ENCODE measurements at regions not wholly inside any gene's neighbourhood (a gene's known extent, or its start where the extent isn't known, plus 50 kb on each side); places are given as distances from the start of the nearest gene placed in this dataset.
A peak's percentile ranks its signal among the peaks of the same experiment; 100 is the strongest.

GRCh38 chr5:87551911-87552310 lies 139.2 kb upstream of the CCNH start:
- intact Hi-C loops (cut with micrococcal nuclease; ENCODE audit: unreplicated experiment): no loop called here
- BruUV-seq (replicated peaks): no TSS peak
- Mint-ChIP-seq H3K27ac (ENCODE audit: unreplicated experiment) (no peak overlapping the region), H3K36me3 (ENCODE audit: insufficient read depth, unreplicated experiment) (no peaks in the 10 kb centered on the region), H3K4me3 (ENCODE audit: unreplicated experiment) (no peak overlapping the region), H3K27me3 (ENCODE audit: insufficient read depth, unreplicated experiment) (peaks cover 2% of the 10 kb centered on the region), H3K9me3 (ENCODE audit: unreplicated experiment) (peaks cover 10% of the 10 kb centered on the region), H3K4me1 (ENCODE audit: low read depth, unreplicated experiment) (no peaks in the 10 kb centered on the region)
- Histone ChIP-seq H3K9me3 (peaks cover 4% of the 10 kb centered on the region; the same call in 1 of the 2 replicates), H3K27me3 (replicated peaks; ENCODE audit: control insufficient read depth, insufficient read depth, low read length) (no peaks in the 10 kb centered on the region), H3K4me3 (ENCODE audit: low read depth, low read length) (no peak overlapping the region), H3K4me1 (no peaks in the 10 kb centered on the region), H3K36me3 (ENCODE audit: control insufficient read depth, insufficient read depth, low read length) (no peaks in the 10 kb centered on the region)
- no peak for TF ChIP-seq CTCF (IDR thresholded peaks at IDR 0.05; ENCODE audit: insufficient read depth in 1 of 2, low read depth in 1 of 2, low read length in 1 of 2, severe bottlenecking in 1 of 2, unreplicated experiment in 1 of 2)
- ChIA-PET CTCF (no interaction called here), POLR2A (no interaction called here)
- no peak for DNase-seq

GRCh38 chr5:87541676-87542075 lies 128.9 kb upstream of the CCNH start:
- CTCF ChIA-PET: no interaction called here
- peaks cover 4% of the 10 kb centered on the region for H3K27me3 Mint-ChIP-seq (ENCODE audit: insufficient read depth, unreplicated experiment)

GRCh38 chr5:87541033-87541432 lies 128.3 kb upstream of the CCNH start:
- Histone ChIP-seq H3K9me3 (no peaks in the 10 kb centered on the region), H3K4me3 (ENCODE audit: low read depth, low read length) (no peak overlapping the region), H3K27me3 (replicated peaks; ENCODE audit: control insufficient read depth, insufficient read depth, low read length) (no peaks in the 10 kb centered on the region), H3K36me3 (ENCODE audit: control insufficient read depth, insufficient read depth, low read length) (no peaks in the 10 kb centered on the region), H3K4me1 (no peaks in the 10 kb centered on the region)
- POLR2A ChIA-PET: no interaction called here
- H3K36me3 Mint-ChIP-seq (ENCODE audit: insufficient read depth, unreplicated experiment): no peaks in the 10 kb centered on the region
- no peak overlapping the region for H3K4me3 Mint-ChIP-seq (ENCODE audit: unreplicated experiment)
- intact Hi-C loops (cut with micrococcal nuclease; ENCODE audit: unreplicated experiment): loop anchor here (10.0 kb wide), 1 partner anchor 124 kb away; no protein-coding TSS in a partner anchor
- CTCF ChIA-PET: no interaction called here
- H3K27ac Mint-ChIP-seq (ENCODE audit: unreplicated experiment): no peak overlapping the region
- no peaks in the 10 kb centered on the region for H3K9me3 Mint-ChIP-seq (ENCODE audit: unreplicated experiment)
- peak in 1 of 2 experiments; percentile 7 for DNase-seq
- no peak for TF ChIP-seq CTCF (IDR thresholded peaks at IDR 0.05; ENCODE audit: insufficient read depth in 1 of 2, low read depth in 1 of 2, low read length in 1 of 2, severe bottlenecking in 1 of 2, unreplicated experiment in 1 of 2)
- H3K4me1 Mint-ChIP-seq (ENCODE audit: low read depth, unreplicated experiment): no peaks in the 10 kb centered on the region
- BruUV-seq (replicated peaks): no TSS peak
- peaks cover 4% of the 10 kb centered on the region for H3K27me3 Mint-ChIP-seq (ENCODE audit: insufficient read depth, unreplicated experiment)

More at GRCh38 chr5:87541676-87542075, 128.9 kb upstream of the CCNH start:
- no peak overlapping the region for H3K27ac Mint-ChIP-seq (ENCODE audit: unreplicated experiment)
- intact Hi-C loops (cut with micrococcal nuclease; ENCODE audit: unreplicated experiment): loop anchor here (10.0 kb wide), 1 partner anchor 123 kb away; no protein-coding TSS in a partner anchor
- H3K4me3 ChIP-seq (ENCODE audit: low read depth, low read length): no peak overlapping the region
- H3K27me3 ChIP-seq (replicated peaks; ENCODE audit: control insufficient read depth, insufficient read depth, low read length): no peaks in the 10 kb centered on the region
- no peaks in the 10 kb centered on the region for H3K36me3 ChIP-seq (ENCODE audit: control insufficient read depth, insufficient read depth, low read length)
- no peak overlapping the region for H3K4me3 Mint-ChIP-seq (ENCODE audit: unreplicated experiment)
- H3K9me3 ChIP-seq: no peaks in the 10 kb centered on the region
- POLR2A ChIA-PET: no interaction called here
- no peaks in the 10 kb centered on the region for H3K4me1 ChIP-seq
- H3K4me1 Mint-ChIP-seq (ENCODE audit: low read depth, unreplicated experiment): no peaks in the 10 kb centered on the region
- no peaks in the 10 kb centered on the region for H3K9me3 Mint-ChIP-seq (ENCODE audit: unreplicated experiment)
- DNase-seq: no peak
- no peak for TF ChIP-seq CTCF (IDR thresholded peaks at IDR 0.05; ENCODE audit: insufficient read depth in 1 of 2, low read depth in 1 of 2, low read length in 1 of 2, severe bottlenecking in 1 of 2, unreplicated experiment in 1 of 2)
- no TSS peak for BruUV-seq (replicated peaks)
- H3K36me3 Mint-ChIP-seq (ENCODE audit: insufficient read depth, unreplicated experiment): no peaks in the 10 kb centered on the region
